ENCODE measurements at regions not wholly inside any gene's neighbourhood (a gene's known extent, or its start where the extent isn't known, plus 50 kb on each side); places are given as distances from the start of the nearest gene placed in this dataset.

DNA sequence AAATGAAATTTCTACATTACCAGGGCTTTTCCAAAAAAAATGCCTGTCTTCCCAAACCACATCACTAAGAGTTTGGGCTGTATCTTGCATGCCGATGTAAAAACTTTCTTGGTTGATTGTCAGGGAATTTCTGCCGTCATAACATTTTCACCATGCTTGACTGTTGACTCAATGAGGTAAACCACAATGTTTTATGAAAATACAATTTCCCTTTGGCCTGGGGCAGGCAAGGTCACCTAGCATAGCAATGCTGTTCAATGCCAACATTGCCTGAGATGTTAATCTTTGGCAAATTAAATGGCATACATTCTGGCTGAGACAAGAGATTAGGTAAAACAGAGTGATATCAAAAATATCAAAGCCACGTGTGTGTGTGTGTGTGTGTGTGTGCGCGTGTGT is 137.1 kb upstream of the TBL1X start (continued):
- TF ChIP-seq, protein P1, sequence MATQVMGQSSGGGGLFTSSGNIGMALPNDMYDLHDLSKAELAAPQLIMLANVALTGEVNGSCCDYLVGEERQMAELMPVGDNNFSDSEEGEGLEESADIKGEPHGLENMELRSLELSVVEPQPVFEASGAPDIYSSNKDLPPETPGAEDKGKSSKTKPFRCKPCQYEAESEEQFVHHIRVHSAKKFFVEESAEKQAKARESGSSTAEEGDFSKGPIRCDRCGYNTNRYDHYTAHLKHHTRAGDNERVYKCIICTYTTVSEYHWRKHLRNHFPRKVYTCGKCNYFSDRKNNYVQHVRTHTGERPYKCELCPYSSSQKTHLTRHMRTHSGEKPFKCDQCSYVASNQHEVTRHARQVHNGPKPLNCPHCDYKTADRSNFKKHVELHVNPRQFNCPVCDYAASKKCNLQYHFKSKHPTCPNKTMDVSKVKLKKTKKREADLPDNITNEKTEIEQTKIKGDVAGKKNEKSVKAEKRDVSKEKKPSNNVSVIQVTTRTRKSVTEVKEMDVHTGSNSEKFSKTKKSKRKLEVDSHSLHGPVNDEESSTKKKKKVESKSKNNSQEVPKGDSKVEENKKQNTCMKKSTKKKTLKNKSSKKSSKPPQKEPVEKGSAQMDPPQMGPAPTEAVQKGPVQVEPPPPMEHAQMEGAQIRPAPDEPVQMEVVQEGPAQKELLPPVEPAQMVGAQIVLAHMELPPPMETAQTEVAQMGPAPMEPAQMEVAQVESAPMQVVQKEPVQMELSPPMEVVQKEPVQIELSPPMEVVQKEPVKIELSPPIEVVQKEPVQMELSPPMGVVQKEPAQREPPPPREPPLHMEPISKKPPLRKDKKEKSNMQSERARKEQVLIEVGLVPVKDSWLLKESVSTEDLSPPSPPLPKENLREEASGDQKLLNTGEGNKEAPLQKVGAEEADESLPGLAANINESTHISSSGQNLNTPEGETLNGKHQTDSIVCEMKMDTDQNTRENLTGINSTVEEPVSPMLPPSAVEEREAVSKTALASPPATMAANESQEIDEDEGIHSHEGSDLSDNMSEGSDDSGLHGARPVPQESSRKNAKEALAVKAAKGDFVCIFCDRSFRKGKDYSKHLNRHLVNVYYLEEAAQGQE (IDR thresholded peaks at IDR 0.05; ENCODE audit: unreplicated experiment): no peak
- TF ChIP-seq ZNF331 (CRISPR knock-in tag; IDR thresholded peaks at IDR 0.05; ENCODE audit: low read depth) (no peak), POLR2AphosphoS5 (IDR thresholded peaks at IDR 0.05; ENCODE audit: low read depth) (no peak)
- TF ChIP-seq, protein P2, sequence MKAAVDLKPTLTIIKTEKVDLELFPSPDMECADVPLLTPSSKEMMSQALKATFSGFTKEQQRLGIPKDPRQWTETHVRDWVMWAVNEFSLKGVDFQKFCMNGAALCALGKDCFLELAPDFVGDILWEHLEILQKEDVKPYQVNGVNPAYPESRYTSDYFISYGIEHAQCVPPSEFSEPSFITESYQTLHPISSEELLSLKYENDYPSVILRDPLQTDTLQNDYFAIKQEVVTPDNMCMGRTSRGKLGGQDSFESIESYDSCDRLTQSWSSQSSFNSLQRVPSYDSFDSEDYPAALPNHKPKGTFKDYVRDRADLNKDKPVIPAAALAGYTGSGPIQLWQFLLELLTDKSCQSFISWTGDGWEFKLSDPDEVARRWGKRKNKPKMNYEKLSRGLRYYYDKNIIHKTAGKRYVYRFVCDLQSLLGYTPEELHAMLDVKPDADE (IDR thresholded peaks at IDR 0.05): no peak

DNA sequence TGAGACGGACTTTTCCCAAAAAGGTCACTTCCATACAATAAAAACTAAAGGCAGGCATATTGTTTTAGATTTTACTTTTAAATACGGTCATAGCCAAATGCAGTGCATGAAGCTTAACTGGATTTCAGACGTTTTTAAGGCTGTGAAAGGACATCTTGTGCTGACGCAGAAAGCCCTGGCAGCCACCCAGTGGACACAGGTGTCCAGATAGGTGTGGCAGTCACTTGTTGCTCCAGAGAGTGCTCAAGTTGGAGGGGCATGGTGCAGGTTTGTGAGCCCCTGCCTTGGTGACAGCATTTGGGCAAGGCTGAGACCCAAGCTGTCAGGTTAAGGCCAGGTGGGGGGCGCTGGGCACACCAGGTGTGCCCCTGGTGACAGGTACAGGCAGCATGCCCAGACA is 135.8 kb upstream of the TBL1X start:
- no peaks in the 10 kb centered on the region for H3K27me3 ChIP-seq (ENCODE audit: insufficient read depth)
- H2AFZ ChIP-seq: no peak overlapping the region
- no peaks in the 10 kb centered on the region for H3K36me3 ChIP-seq (ENCODE audit: insufficient read depth)
- H3K27ac Mint-ChIP-seq: no peak overlapping the region
- no peak for DNase-seq (ENCODE audit: low spot score)
- H3K36me3 Mint-ChIP-seq (ENCODE audit: low read depth): no peaks in the 10 kb centered on the region
- H3K9me3 Mint-ChIP-seq: no peaks in the 10 kb centered on the region
- H3K9me2 ChIP-seq (ENCODE audit: insufficient read depth): no peaks in the 10 kb centered on the region
- H3K27ac ChIP-seq (ENCODE audit: low read depth): no peak overlapping the region
- no peaks in the 10 kb centered on the region for H3K79me2 ChIP-seq (replicated peaks; ENCODE audit: insufficient read depth)
- H3K4me3 ChIP-seq: no peak overlapping the region
- no peak overlapping the region for H3K4me3 Mint-ChIP-seq
- H3K4me1 Mint-ChIP-seq: peaks cover 6% of the 10 kb centered on the region; the same call in 2 of the 3 replicates
- H4K20me1 ChIP-seq (replicated peaks; ENCODE audit: insufficient read depth): no peaks in the 10 kb centered on the region
- no peak overlapping the region for H3K4me2 ChIP-seq
- no peaks in the 10 kb centered on the region for H3K27me3 Mint-ChIP-seq (ENCODE audit: insufficient read depth, low read depth, poor library complexity)
- H3K4me1 ChIP-seq (ENCODE audit: insufficient read depth): no peaks in the 10 kb centered on the region
- H3F3A ChIP-seq (replicated peaks; ENCODE audit: low read depth): no peaks in the 10 kb centered on the region
- ATAC-seq: no peak
- TF ChIP-seq CREB1 (CRISPR knock-in tag; IDR thresholded peaks at IDR 0.05; ENCODE audit: low read depth) (no peak), ZNF331 (CRISPR knock-in tag; IDR thresholded peaks at IDR 0.05; ENCODE audit: low read depth) (no peak), ZNF114 (CRISPR knock-in tag; IDR thresholded peaks at IDR 0.05) (no peak), JUNB (IDR thresholded peaks at IDR 0.05; ENCODE audit: unreplicated experiment) (no peak), EZH2phosphoT487 (IDR thresholded peaks at IDR 0.05; ENCODE audit: unreplicated experiment) (no peak), STAT1 (IDR thresholded peaks at IDR 0.05; ENCODE audit: unreplicated experiment) (no peak), POLR2AphosphoS5 (IDR thresholded peaks at IDR 0.05; ENCODE audit: low read depth) (no peak), NANOG (IDR thresholded peaks at IDR 0.05; ENCODE audit: borderline replicate concordance) (no peak)
- TF ChIP-seq, protein P2 (IDR thresholded peaks at IDR 0.05): no peak
- TF ChIP-seq, protein P3, sequence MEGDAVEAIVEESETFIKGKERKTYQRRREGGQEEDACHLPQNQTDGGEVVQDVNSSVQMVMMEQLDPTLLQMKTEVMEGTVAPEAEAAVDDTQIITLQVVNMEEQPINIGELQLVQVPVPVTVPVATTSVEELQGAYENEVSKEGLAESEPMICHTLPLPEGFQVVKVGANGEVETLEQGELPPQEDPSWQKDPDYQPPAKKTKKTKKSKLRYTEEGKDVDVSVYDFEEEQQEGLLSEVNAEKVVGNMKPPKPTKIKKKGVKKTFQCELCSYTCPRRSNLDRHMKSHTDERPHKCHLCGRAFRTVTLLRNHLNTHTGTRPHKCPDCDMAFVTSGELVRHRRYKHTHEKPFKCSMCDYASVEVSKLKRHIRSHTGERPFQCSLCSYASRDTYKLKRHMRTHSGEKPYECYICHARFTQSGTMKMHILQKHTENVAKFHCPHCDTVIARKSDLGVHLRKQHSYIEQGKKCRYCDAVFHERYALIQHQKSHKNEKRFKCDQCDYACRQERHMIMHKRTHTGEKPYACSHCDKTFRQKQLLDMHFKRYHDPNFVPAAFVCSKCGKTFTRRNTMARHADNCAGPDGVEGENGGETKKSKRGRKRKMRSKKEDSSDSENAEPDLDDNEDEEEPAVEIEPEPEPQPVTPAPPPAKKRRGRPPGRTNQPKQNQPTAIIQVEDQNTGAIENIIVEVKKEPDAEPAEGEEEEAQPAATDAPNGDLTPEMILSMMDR (conservative IDR thresholded peaks at IDR 0.05; ENCODE audit: low read depth in 2 of 2): no peak
- TF ChIP-seq, protein P4, sequence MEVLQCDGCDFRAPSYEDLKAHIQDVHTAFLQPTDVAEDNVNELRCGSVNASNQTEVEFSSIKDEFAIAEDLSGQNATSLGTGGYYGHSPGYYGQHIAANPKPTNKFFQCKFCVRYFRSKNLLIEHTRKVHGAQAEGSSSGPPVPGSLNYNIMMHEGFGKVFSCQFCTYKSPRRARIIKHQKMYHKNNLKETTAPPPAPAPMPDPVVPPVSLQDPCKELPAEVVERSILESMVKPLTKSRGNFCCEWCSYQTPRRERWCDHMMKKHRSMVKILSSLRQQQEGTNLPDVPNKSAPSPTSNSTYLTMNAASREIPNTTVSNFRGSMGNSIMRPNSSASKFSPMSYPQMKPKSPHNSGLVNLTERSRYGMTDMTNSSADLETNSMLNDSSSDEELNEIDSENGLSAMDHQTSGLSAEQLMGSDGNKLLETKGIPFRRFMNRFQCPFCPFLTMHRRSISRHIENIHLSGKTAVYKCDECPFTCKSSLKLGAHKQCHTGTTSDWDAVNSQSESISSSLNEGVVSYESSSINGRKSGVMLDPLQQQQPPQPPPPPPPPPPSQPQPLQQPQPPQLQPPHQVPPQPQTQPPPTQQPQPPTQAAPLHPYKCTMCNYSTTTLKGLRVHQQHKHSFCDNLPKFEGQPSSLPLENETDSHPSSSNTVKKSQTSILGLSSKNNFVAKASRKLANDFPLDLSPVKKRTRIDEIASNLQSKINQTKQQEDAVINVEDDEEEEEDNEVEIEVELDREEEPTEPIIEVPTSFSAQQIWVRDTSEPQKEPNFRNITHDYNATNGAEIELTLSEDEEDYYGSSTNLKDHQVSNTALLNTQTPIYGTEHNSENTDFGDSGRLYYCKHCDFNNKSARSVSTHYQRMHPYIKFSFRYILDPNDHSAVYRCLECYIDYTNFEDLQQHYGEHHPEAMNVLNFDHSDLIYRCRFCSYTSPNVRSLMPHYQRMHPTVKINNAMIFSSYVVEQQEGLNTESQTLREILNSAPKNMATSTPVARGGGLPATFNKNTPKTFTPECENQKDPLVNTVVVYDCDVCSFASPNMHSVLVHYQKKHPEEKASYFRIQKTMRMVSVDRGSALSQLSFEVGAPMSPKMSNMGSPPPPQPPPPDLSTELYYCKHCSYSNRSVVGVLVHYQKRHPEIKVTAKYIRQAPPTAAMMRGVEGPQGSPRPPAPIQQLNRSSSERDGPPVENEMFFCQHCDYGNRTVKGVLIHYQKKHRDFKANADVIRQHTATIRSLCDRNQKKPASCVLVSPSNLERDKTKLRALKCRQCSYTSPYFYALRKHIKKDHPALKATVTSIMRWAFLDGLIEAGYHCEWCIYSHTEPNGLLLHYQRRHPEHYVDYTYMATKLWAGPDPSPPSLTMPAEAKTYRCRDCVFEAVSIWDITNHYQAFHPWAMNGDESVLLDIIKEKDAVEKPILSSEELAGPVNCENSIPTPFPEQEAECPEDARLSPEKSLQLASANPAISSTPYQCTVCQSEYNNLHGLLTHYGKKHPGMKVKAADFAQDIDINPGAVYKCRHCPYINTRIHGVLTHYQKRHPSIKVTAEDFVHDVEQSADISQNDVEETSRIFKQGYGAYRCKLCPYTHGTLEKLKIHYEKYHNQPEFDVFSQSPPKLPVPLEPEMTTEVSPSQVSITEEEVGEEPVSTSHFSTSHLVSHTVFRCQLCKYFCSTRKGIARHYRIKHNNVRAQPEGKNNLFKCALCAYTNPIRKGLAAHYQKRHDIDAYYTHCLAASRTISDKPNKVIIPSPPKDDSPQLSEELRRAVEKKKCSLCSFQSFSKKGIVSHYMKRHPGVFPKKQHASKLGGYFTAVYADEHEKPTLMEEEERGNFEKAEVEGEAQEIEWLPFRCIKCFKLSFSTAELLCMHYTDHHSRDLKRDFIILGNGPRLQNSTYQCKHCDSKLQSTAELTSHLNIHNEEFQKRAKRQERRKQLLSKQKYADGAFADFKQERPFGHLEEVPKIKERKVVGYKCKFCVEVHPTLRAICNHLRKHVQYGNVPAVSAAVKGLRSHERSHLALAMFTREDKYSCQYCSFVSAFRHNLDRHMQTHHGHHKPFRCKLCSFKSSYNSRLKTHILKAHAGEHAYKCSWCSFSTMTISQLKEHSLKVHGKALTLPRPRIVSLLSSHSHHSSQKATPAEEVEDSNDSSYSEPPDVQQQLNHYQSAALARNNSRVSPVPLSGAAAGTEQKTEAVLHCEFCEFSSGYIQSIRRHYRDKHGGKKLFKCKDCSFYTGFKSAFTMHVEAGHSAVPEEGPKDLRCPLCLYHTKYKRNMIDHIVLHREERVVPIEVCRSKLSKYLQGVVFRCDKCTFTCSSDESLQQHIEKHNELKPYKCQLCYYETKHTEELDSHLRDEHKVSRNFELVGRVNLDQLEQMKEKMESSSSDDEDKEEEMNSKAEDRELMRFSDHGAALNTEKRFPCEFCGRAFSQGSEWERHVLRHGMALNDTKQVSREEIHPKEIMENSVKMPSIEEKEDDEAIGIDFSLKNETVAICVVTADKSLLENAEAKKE (CRISPR knock-in tag; IDR thresholded peaks at IDR 0.05): no peak

Data from GM23338 (cell line).